CD4-positive, alpha-beta T cell treated with Interleukin-1 beta for 1 hour (primary cell): ENCODE measurements at regions not wholly inside any gene's neighbourhood (a gene's known extent, or its start where the extent isn't known, plus 50 kb on each side); places are given as distances from the start of the nearest gene placed in this dataset.
"Not testable (repeated sequence)": the region's sequence is repeated elsewhere in the genome, so short reads cannot be mapped to it uniquely, and the experiment has no call there.

ENCODE experiments used
- DNase-seq, 2 donors: peaks; one replicate each; pipeline ENCODE4 v3.0.0-alpha.2; 2020 to 2022

GRCh38 chr12:116361414-116362223, 84.1 kb upstream of the MED13L start:
- no peak for DNase-seq

- no peak for DNase-seq
Observed at GRCh38 chr12:116365114-116365513, 87.6 kb upstream of the MED13L start.

GRCh38 chr12:116365606-116366455, 88.3 kb upstream of the MED13L start:
- no peak for DNase-seq

GRCh38 chr12:116366456-116366776, 88.9 kb upstream of the MED13L start:
- DNase-seq = no peak

GRCh38 chr12:116366824-116367223, 89.3 kb upstream of the MED13L start:
- no peak for DNase-seq

- no peak for DNase-seq
Observed at GRCh38 chr12:116368196-116369194, 91.0 kb upstream of the MED13L start.

- no peak for DNase-seq
Observed at GRCh38 chr12:116370004-116370404, 92.5 kb upstream of the MED13L start.

GRCh38 chr12:116370886-116371580, 93.5 kb upstream of the MED13L start:
- DNase-seq = no peak

- DNase-seq = no peak
Observed at GRCh38 chr12:116372815-116373214, 95.3 kb upstream of the MED13L start.

GRCh38 chr12:116373572-116374206, 96.2 kb upstream of the MED13L start:
- DNase-seq = no peak

- no peak for DNase-seq
Observed at GRCh38 chr12:116374207-116374606, 96.7 kb upstream of the MED13L start.

GRCh38 chr12:116375278-116375842, 97.9 kb upstream of the MED13L start:
- no peak for DNase-seq

GRCh38 chr12:116376354-116377193, 99.1 kb upstream of the MED13L start:
- DNase-seq = no peak

- not testable (repeated sequence) for DNase-seq
Observed at GRCh38 chr12:116377194-116377571, 99.7 kb upstream of the MED13L start.

- no peak for DNase-seq
Observed at GRCh38 chr12:116378002-116378401, 100.5 kb upstream of the MED13L start.

- DNase-seq = no peak
Observed at GRCh38 chr12:116380108-116380507, 102.6 kb upstream of the MED13L start.

GRCh38 chr12:116380740-116381139, 103.2 kb upstream of the MED13L start:
- not testable (repeated sequence) for DNase-seq

- DNase-seq = no peak
Observed at GRCh38 chr12:116381240-116381743, 103.8 kb upstream of the MED13L start.

GRCh38 chr12:116381744-116382685, 104.5 kb upstream of the MED13L start:
- DNase-seq = no peak
